ENCODE measurements at regions not wholly inside any gene's neighbourhood (a gene's known extent, or its start where the extent isn't known, plus 50 kb on each side); places are given as distances from the start of the nearest gene placed in this dataset.

- TF ChIP-seq CTCF (conservative IDR thresholded peaks at IDR 0.05) (no peak), EZH2 (IDR thresholded peaks at IDR 0.05; ENCODE audit: low read depth) (no peak)
Measured at GRCh38 chr11:70805243-70805642, 406.9 kb downstream of the CTTN start.
